ENCODE measurements at regions not wholly inside any gene's neighbourhood (a gene's known extent, or its start where the extent isn't known, plus 50 kb on each side); places are given as distances from the start of the nearest gene placed in this dataset.

GRCh38 chr5:145294331-145294730 lies 540.8 kb downstream of the PRELID2 start:
- Mint-ChIP-seq H3K36me3 (ENCODE audit: insufficient read depth, unreplicated experiment) (no peaks in the 10 kb centered on the region), H3K9me3 (ENCODE audit: unreplicated experiment) (no peaks in the 10 kb centered on the region), H3K4me1 (ENCODE audit: low read depth, unreplicated experiment) (no peaks in the 10 kb centered on the region), H3K27me3 (ENCODE audit: insufficient read depth, unreplicated experiment) (no peaks in the 10 kb centered on the region), H3K4me3 (ENCODE audit: unreplicated experiment) (no peak overlapping the region), H3K27ac (ENCODE audit: unreplicated experiment) (no peak overlapping the region)
- POLR2A ChIA-PET: no interaction called here
- Histone ChIP-seq H3K4me3 (ENCODE audit: low read depth, low read length) (no peak overlapping the region), H3K9me3 (no peaks in the 10 kb centered on the region), H3K27me3 (replicated peaks; ENCODE audit: control insufficient read depth, insufficient read depth, low read length) (no peaks in the 10 kb centered on the region), H3K4me1 (no peaks in the 10 kb centered on the region), H3K36me3 (ENCODE audit: control insufficient read depth, insufficient read depth, low read length) (no peaks in the 10 kb centered on the region)
- intact Hi-C loops (cut with micrococcal nuclease; ENCODE audit: unreplicated experiment): no loop called here
- no peak for DNase-seq
- no peak for TF ChIP-seq CTCF (IDR thresholded peaks at IDR 0.05; ENCODE audit: insufficient read depth in 1 of 2, low read depth in 1 of 2, low read length in 1 of 2, severe bottlenecking in 1 of 2, unreplicated experiment in 1 of 2)
- BruUV-seq (replicated peaks): no TSS peak
- CTCF ChIA-PET: no interaction called here

GRCh38 chr5:145293716-145294115 lies 541.4 kb downstream of the PRELID2 start:
- BruUV-seq (replicated peaks): no TSS peak
- intact Hi-C loops (cut with micrococcal nuclease; ENCODE audit: unreplicated experiment): no loop called here

GRCh38 chr5:145292278-145292677 lies 542.9 kb downstream of the PRELID2 start:
- no peak for TF ChIP-seq CTCF (IDR thresholded peaks at IDR 0.05; ENCODE audit: insufficient read depth in 1 of 2, low read depth in 1 of 2, low read length in 1 of 2, severe bottlenecking in 1 of 2, unreplicated experiment in 1 of 2)
- no peaks in the 10 kb centered on the region for H3K9me3 ChIP-seq
- H3K27me3 Mint-ChIP-seq (ENCODE audit: insufficient read depth, unreplicated experiment): no peaks in the 10 kb centered on the region
- no peaks in the 10 kb centered on the region for H3K4me1 ChIP-seq
- H3K27ac Mint-ChIP-seq (ENCODE audit: unreplicated experiment): no peak overlapping the region
- H3K36me3 ChIP-seq (ENCODE audit: control insufficient read depth, insufficient read depth, low read length): no peaks in the 10 kb centered on the region
- H3K4me1 Mint-ChIP-seq (ENCODE audit: low read depth, unreplicated experiment): no peaks in the 10 kb centered on the region
- intact Hi-C loops (cut with micrococcal nuclease; ENCODE audit: unreplicated experiment): no loop called here
- no TSS peak for BruUV-seq (replicated peaks)
- no peak for DNase-seq
- no peaks in the 10 kb centered on the region for H3K36me3 Mint-ChIP-seq (ENCODE audit: insufficient read depth, unreplicated experiment)
- POLR2A ChIA-PET: no interaction called here
- H3K4me3 ChIP-seq (ENCODE audit: low read depth, low read length): no peak overlapping the region
- CTCF ChIA-PET: no interaction called here
- H3K9me3 Mint-ChIP-seq (ENCODE audit: unreplicated experiment): no peaks in the 10 kb centered on the region
- no peak overlapping the region for H3K4me3 Mint-ChIP-seq (ENCODE audit: unreplicated experiment)
- no peaks in the 10 kb centered on the region for H3K27me3 ChIP-seq (replicated peaks; ENCODE audit: control insufficient read depth, insufficient read depth, low read length)

More at GRCh38 chr5:145293716-145294115, 541.4 kb downstream of the PRELID2 start:
- no peak for DNase-seq
- H3K4me3 ChIP-seq (ENCODE audit: low read depth, low read length): no peak overlapping the region
- H3K9me3 Mint-ChIP-seq (ENCODE audit: unreplicated experiment): no peaks in the 10 kb centered on the region
- H3K27me3 ChIP-seq (replicated peaks; ENCODE audit: control insufficient read depth, insufficient read depth, low read length): no peaks in the 10 kb centered on the region
- H3K4me1 Mint-ChIP-seq (ENCODE audit: low read depth, unreplicated experiment): no peaks in the 10 kb centered on the region
- no peaks in the 10 kb centered on the region for H3K36me3 Mint-ChIP-seq (ENCODE audit: insufficient read depth, unreplicated experiment)
- H3K27me3 Mint-ChIP-seq (ENCODE audit: insufficient read depth, unreplicated experiment): no peaks in the 10 kb centered on the region
- H3K27ac Mint-ChIP-seq (ENCODE audit: unreplicated experiment): no peak overlapping the region
- no peaks in the 10 kb centered on the region for H3K4me1 ChIP-seq
- H3K9me3 ChIP-seq: no peaks in the 10 kb centered on the region
- TF ChIP-seq CTCF (IDR thresholded peaks at IDR 0.05; ENCODE audit: insufficient read depth in 1 of 2, low read depth in 1 of 2, low read length in 1 of 2, severe bottlenecking in 1 of 2, unreplicated experiment in 1 of 2): no peak
- H3K4me3 Mint-ChIP-seq (ENCODE audit: unreplicated experiment): no peak overlapping the region
- ChIA-PET POLR2A (no interaction called here), CTCF (no interaction called here)
- H3K36me3 ChIP-seq (ENCODE audit: control insufficient read depth, insufficient read depth, low read length): no peaks in the 10 kb centered on the region
